ENCODE measurements at regions not wholly inside any gene's neighbourhood (a gene's known extent, or its start where the extent isn't known, plus 50 kb on each side); places are given as distances from the start of the nearest gene placed in this dataset.

GRCh38 chr9:78163834-78164233, 72.0 kb upstream of the CEP78 start:
- no peak overlapping the region for H2AFZ ChIP-seq (ENCODE audit: low read length)
- no peaks in the 10 kb centered on the region for H3K9me3 ChIP-seq (replicated peaks; ENCODE audit: insufficient read depth, low read length)
- no peak overlapping the region for H3K4me3 ChIP-seq (ENCODE audit: low read length)
- H3K36me3 ChIP-seq (replicated peaks; ENCODE audit: insufficient read depth, low read length), result no peaks in the 10 kb centered on the region
- no peaks in the 10 kb centered on the region for H3K27me3 ChIP-seq (replicated peaks; ENCODE audit: insufficient read depth, low read length)
- H3K9ac ChIP-seq (ENCODE audit: low read length), result no peak overlapping the region
- no peak for TF ChIP-seq EZH2 (optimal IDR thresholded peaks at IDR 0.05; ENCODE audit: low read depth, low read length)
- no peak for TF ChIP-seq EZH2phosphoT487 (IDR thresholded peaks at IDR 0.05; ENCODE audit: low read length)
- TF ChIP-seq CTCF (IDR thresholded peaks at IDR 0.05; ENCODE audit: low read length), result no peak
- H3K27ac ChIP-seq (ENCODE audit: low read length), result no peak overlapping the region
- H3K4me1 ChIP-seq (ENCODE audit: low read length), result no peaks in the 10 kb centered on the region
- DNase-seq, result no peak
- H3F3A ChIP-seq (ENCODE audit: insufficient read depth, low read length), result no peaks in the 10 kb centered on the region
- no peaks in the 10 kb centered on the region for H3K79me2 ChIP-seq (ENCODE audit: low read length)
- no peaks in the 10 kb centered on the region for H4K20me1 ChIP-seq (ENCODE audit: insufficient read depth, low read length)
- H3K4me2 ChIP-seq (ENCODE audit: low read depth, low read length), result no peak overlapping the region
- no peaks in the 10 kb centered on the region for H3K9me2 ChIP-seq (replicated peaks; ENCODE audit: insufficient read depth, low read length)

DNA sequence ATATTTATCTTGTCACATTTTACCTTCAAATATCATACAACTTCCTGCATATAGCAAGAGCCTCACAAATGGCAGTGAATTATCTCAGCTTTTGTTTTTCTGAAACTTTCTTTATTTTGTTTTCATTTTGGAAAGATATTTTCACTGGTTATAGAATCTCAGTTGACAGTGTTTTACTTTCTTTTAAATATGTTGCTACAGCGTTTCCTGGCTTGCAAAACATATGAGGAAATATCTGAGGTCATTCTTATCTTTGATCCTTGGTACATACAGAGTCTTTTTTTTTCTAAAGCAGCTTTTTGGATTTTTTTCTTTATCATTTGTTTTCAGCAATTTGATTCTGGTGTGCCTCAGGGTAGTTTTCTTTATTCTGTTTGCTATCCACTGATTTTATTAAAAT, 77.6 kb upstream of the CEP78 start:
- H3K79me2 ChIP-seq (ENCODE audit: low read length), result no peaks in the 10 kb centered on the region
- H3K9me3 ChIP-seq (replicated peaks; ENCODE audit: insufficient read depth, low read length), result no peaks in the 10 kb centered on the region
- no peaks in the 10 kb centered on the region for H3K27me3 ChIP-seq (replicated peaks; ENCODE audit: insufficient read depth, low read length)
- H2AFZ ChIP-seq (ENCODE audit: low read length), result no peak overlapping the region
- H3F3A ChIP-seq (ENCODE audit: insufficient read depth, low read length), result no peaks in the 10 kb centered on the region
- H4K20me1 ChIP-seq (ENCODE audit: insufficient read depth, low read length), result no peaks in the 10 kb centered on the region
- no peak overlapping the region for H3K27ac ChIP-seq (ENCODE audit: low read length)
- H3K4me2 ChIP-seq (ENCODE audit: low read depth, low read length), result no peak overlapping the region
- no peak overlapping the region for H3K9ac ChIP-seq (ENCODE audit: low read length)
- H3K9me2 ChIP-seq (replicated peaks; ENCODE audit: insufficient read depth, low read length), result no peaks in the 10 kb centered on the region
- DNase-seq, result no peak
- TF ChIP-seq EZH2 (optimal IDR thresholded peaks at IDR 0.05; ENCODE audit: low read depth, low read length), result no peak
- H3K4me3 ChIP-seq (ENCODE audit: low read length), result no peak overlapping the region
- H3K4me1 ChIP-seq (ENCODE audit: low read length), result no peaks in the 10 kb centered on the region
- no peaks in the 10 kb centered on the region for H3K36me3 ChIP-seq (replicated peaks; ENCODE audit: insufficient read depth, low read length)

- H2AFZ ChIP-seq (ENCODE audit: low read length), result no peak overlapping the region
- TF ChIP-seq EZH2 (optimal IDR thresholded peaks at IDR 0.05; ENCODE audit: low read depth, low read length) (no peak), EZH2phosphoT487 (IDR thresholded peaks at IDR 0.05; ENCODE audit: low read length) (no peak), CTCF (IDR thresholded peaks at IDR 0.05; ENCODE audit: low read length) (no peak)
- no peaks in the 10 kb centered on the region for H3F3A ChIP-seq (ENCODE audit: insufficient read depth, low read length)
- no peaks in the 10 kb centered on the region for H4K20me1 ChIP-seq (ENCODE audit: insufficient read depth, low read length)
- no peaks in the 10 kb centered on the region for H3K27me3 ChIP-seq (replicated peaks; ENCODE audit: insufficient read depth, low read length)
- no peaks in the 10 kb centered on the region for H3K4me1 ChIP-seq (ENCODE audit: low read length)
- H3K4me3 ChIP-seq (ENCODE audit: low read length), result no peak overlapping the region
- no peak overlapping the region for H3K4me2 ChIP-seq (ENCODE audit: low read depth, low read length)
- no peak overlapping the region for H3K9ac ChIP-seq (ENCODE audit: low read length)
- no peaks in the 10 kb centered on the region for H3K36me3 ChIP-seq (replicated peaks; ENCODE audit: insufficient read depth, low read length)
- no peaks in the 10 kb centered on the region for H3K79me2 ChIP-seq (ENCODE audit: low read length)
- H3K27ac ChIP-seq (ENCODE audit: low read length), result no peak overlapping the region
- no peak for DNase-seq
- no peaks in the 10 kb centered on the region for H3K9me3 ChIP-seq (replicated peaks; ENCODE audit: insufficient read depth, low read length)
- H3K9me2 ChIP-seq (replicated peaks; ENCODE audit: insufficient read depth, low read length), result no peaks in the 10 kb centered on the region
Observed at GRCh38 chr9:78150983-78151356, 84.9 kb upstream of the CEP78 start.

DNA sequence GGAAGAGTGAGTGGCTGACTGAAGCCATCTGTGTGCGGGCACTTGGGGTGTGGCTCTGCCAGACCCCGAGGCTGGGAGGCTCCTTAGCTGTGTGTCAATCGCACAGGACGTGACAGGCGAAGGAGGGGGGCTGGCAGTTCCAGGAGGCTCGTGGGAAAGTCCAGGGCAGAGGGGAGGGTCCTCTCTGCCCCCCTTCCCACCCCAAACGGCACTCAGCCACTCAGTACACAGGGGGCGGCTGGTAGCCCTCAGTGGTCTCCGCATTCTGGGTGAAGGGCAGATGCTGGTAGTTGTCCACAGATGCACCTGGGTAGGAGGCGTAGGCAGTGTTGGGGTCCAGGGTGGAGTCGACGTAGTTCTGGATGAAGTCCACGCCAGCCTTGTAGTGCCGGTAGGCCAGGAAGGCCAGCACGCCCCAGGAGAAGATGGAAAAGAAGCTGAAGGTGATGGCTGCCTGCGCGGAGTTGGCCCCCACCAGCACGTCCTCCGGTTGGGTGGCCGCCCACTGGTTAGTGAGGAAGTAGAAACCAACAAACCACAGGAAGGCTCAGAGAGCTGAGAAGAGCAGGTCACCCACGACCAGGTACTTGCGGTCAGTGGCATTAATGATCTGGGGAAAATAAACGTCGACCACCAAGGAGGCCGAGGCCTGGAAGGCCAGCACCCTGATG, 85.4 kb upstream of the CEP78 start:
- Histone ChIP-seq H3K79me2 (ENCODE audit: low read length) (no peaks in the 10 kb centered on the region), H2AFZ (ENCODE audit: low read length) (no peak overlapping the region), H3K27me3 (replicated peaks; ENCODE audit: insufficient read depth, low read length) (no peaks in the 10 kb centered on the region), H3K9me3 (replicated peaks; ENCODE audit: insufficient read depth, low read length) (no peaks in the 10 kb centered on the region), H4K20me1 (ENCODE audit: insufficient read depth, low read length) (no peaks in the 10 kb centered on the region), H3K9ac (ENCODE audit: low read length) (no peak overlapping the region), H3K36me3 (replicated peaks; ENCODE audit: insufficient read depth, low read length) (no peaks in the 10 kb centered on the region), H3F3A (ENCODE audit: insufficient read depth, low read length) (no peaks in the 10 kb centered on the region), H3K9me2 (replicated peaks; ENCODE audit: insufficient read depth, low read length) (no peaks in the 10 kb centered on the region), H3K27ac (ENCODE audit: low read length) (no peak overlapping the region), H3K4me1 (ENCODE audit: low read length) (no peaks in the 10 kb centered on the region), H3K4me3 (ENCODE audit: low read length) (no peak overlapping the region), H3K4me2 (ENCODE audit: low read depth, low read length) (no peak overlapping the region)
- TF ChIP-seq EZH2phosphoT487 (IDR thresholded peaks at IDR 0.05; ENCODE audit: low read length) (no peak), CTCF (IDR thresholded peaks at IDR 0.05; ENCODE audit: low read length) (no peak), EZH2 (optimal IDR thresholded peaks at IDR 0.05; ENCODE audit: low read depth, low read length) (no peak)
- no peak for DNase-seq
